Fibroblast of villous mesenchyme (primary cell): ENCODE measurements at regions not wholly inside any gene's neighbourhood (a gene's known extent, or its start where the extent isn't known, plus 50 kb on each side); places are given as distances from the start of the nearest gene placed in this dataset.

Experiments
- DNase-seq: peaks from one replicate; pipeline ENCODE4 v3.0.0-alpha.2; 2010; ENCODE audit warnings: low read depth
- H3K4me3 ChIP-seq: 2 replicates; pipeline ENCODE4 v1.5.1; 2011; ENCODE audit warnings: low read depth, mild to moderate bottlenecking, low read length
- TF ChIP-seq, protein P1 (sequence below): IDR thresholded peaks from 2 replicates; pipeline ENCODE4 v1.5.1; 2012; ENCODE audit warnings: low read depth, mild to moderate bottlenecking, low read length; ENCODE audit not compliant: insufficient read depth

DNA sequence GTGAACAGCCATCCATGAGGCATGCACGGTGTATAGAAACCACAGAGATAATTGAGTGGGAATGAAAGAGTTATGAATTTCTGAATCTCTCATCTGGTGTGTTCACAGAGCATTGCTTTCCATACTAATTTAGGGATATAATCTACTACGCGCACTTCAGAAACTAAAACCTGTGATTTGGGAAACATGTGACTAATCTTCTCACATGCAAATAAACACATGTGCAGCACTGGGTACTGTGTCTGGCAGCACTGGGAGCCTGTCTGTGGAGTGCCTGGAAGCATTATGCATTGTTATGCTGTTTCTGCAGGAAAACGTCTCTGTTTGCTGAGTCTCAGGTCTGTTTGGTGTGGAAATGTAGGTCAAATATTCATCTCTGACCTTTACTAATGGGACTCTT, 287.3 kb downstream of the CMPK2 start:
- TF ChIP-seq, protein P1, sequence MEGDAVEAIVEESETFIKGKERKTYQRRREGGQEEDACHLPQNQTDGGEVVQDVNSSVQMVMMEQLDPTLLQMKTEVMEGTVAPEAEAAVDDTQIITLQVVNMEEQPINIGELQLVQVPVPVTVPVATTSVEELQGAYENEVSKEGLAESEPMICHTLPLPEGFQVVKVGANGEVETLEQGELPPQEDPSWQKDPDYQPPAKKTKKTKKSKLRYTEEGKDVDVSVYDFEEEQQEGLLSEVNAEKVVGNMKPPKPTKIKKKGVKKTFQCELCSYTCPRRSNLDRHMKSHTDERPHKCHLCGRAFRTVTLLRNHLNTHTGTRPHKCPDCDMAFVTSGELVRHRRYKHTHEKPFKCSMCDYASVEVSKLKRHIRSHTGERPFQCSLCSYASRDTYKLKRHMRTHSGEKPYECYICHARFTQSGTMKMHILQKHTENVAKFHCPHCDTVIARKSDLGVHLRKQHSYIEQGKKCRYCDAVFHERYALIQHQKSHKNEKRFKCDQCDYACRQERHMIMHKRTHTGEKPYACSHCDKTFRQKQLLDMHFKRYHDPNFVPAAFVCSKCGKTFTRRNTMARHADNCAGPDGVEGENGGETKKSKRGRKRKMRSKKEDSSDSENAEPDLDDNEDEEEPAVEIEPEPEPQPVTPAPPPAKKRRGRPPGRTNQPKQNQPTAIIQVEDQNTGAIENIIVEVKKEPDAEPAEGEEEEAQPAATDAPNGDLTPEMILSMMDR, result no peak
- no peak for DNase-seq
- no peak overlapping the region for H3K4me3 ChIP-seq

GRCh38 chr2:6579281-6579680, 286.4 kb downstream of the CMPK2 start:
- H3K4me3 ChIP-seq, result no peak overlapping the region
- TF ChIP-seq, protein P1, result no peak
- no peak for DNase-seq

GRCh38 chr2:6580982-6581381, 284.7 kb downstream of the CMPK2 start:
- TF ChIP-seq, protein P1, result no peak
- peak; percentile 19 for DNase-seq
- no peak overlapping the region for H3K4me3 ChIP-seq

GRCh38 chr2:6589150-6589549, 276.6 kb downstream of the CMPK2 start:
- no peak overlapping the region for H3K4me3 ChIP-seq
- DNase-seq, result no peak
- TF ChIP-seq, protein P1, result no peak

- no peak for DNase-seq
- no peak overlapping the region for H3K4me3 ChIP-seq
- TF ChIP-seq, protein P1, result no peak
Measured at GRCh38 chr2:6590442-6590841, 275.3 kb downstream of the CMPK2 start.

- H3K4me3 ChIP-seq, result no peak overlapping the region
- TF ChIP-seq, protein P1, result no peak
- DNase-seq, result no peak
Measured at GRCh38 chr2:6602471-6602870, 263.2 kb downstream of the CMPK2 start.

DNA sequence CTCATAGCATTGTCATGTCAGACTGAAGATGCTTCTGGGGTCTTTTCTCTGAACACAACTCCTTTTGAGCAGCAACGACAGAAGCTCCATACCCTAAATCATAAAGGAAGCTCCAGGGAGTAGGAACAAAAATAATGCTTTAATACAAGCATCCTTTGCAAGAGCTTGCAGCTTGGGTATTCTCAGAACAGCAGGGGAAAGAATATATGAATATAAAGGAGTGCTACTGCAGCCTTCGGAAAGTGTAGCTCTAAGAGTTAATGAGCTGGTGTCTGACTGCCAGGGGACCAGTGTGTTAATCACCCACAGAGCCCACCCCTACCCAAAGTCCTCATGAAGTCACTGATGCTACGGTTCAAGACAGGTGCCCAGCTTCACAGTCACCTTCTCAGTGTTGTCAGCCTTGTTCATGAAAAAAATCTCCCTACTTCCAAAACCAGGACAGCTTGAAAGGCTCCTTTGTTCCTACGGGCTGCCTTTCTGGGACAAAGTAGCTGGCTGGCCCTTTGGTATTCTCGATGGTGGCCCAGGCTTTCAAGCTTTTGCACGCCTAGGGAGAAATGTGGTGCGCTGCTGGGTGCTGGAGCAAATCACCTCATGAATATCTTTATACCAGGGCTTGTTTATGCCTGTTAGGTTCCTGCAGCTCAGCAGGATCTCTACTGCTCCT, 259.7 kb downstream of the CMPK2 start:
- DNase-seq, result no peak
- H3K4me3 ChIP-seq, result no peak overlapping the region
- TF ChIP-seq, protein P1, result no peak
